ENCODE measurements at regions not wholly inside any gene's neighbourhood (a gene's known extent, or its start where the extent isn't known, plus 50 kb on each side); places are given as distances from the start of the nearest gene placed in this dataset.

GRCh38 chr2:21804151-21804550, 680.4 kb downstream of the TDRD15 start:
- H3K27ac ChIP-seq = no peak overlapping the region
- WGBS, 3 donors = 73 to 84% (median 81%) methylated on average over 3 of the region's 3 CpGs

GRCh38 chr2:21811541-21811940, 687.8 kb downstream of the TDRD15 start:
- Histone ChIP-seq H3K27ac (no peak overlapping the region), H3K27me3 (no peaks in the 10 kb centered on the region), H3K4me3 (no peak overlapping the region), H3K4me1 (ENCODE audit: insufficient read depth) (no peaks in the 10 kb centered on the region), H3K9me3 (no peaks in the 10 kb centered on the region), H3K36me3 (no peaks in the 10 kb centered on the region)
- WGBS, 3 donors = 70 to 93% (median 77%) methylated on average over 2 of the region's 2 CpGs
- TF ChIP-seq POLR2A (IDR thresholded peaks at IDR 0.05) = no peak
- no peak for TF ChIP-seq CTCF (IDR thresholded peaks at IDR 0.05)
- DNase-seq = no peak
- intact Hi-C loops (cut with DNase I) = no loop called here

More at GRCh38 chr2:21804151-21804550, 680.4 kb downstream of the TDRD15 start:
- intact Hi-C loops (cut with DNase I) = loop anchor here in 1 of 4 donors (2.0 kb wide), 1 partner anchor 59 kb away; no protein-coding TSS in a partner anchor
- no peak for TF ChIP-seq POLR2A (IDR thresholded peaks at IDR 0.05)
- no peak for TF ChIP-seq EP300 (IDR thresholded peaks at IDR 0.05)
- TF ChIP-seq CTCF (IDR thresholded peaks at IDR 0.05) = no peak
- H3K4me3 ChIP-seq = no peak overlapping the region
- no peaks in the 10 kb centered on the region for H3K27me3 ChIP-seq
- H3K4me1 ChIP-seq (ENCODE audit: insufficient read depth) = no peaks in the 10 kb centered on the region
- DNase-seq = no peak
- H3K36me3 ChIP-seq = no peaks in the 10 kb centered on the region
- no peaks in the 10 kb centered on the region for H3K9me3 ChIP-seq

- TF ChIP-seq POLR2A (IDR thresholded peaks at IDR 0.05) (no peak), CTCF (IDR thresholded peaks at IDR 0.05) (no peak), EP300 (IDR thresholded peaks at IDR 0.05) (no peak)
- Histone ChIP-seq H3K4me3 (no peak overlapping the region), H3K4me1 (ENCODE audit: insufficient read depth) (no peaks in the 10 kb centered on the region), H3K9me3 (no peaks in the 10 kb centered on the region), H3K27me3 (no peaks in the 10 kb centered on the region), H3K36me3 (no peaks in the 10 kb centered on the region), H3K27ac (no peak overlapping the region)
- intact Hi-C loops (cut with DNase I) = no loop called here
- no peak for DNase-seq
- WGBS, 3 donors = 79 to 94% (median 90%) methylated on average over 1 of the region's 1 CpG
Observed at GRCh38 chr2:21812766-21813165, 689.0 kb downstream of the TDRD15 start.

- TF ChIP-seq EP300 (IDR thresholded peaks at IDR 0.05) (no peak), POLR2A (IDR thresholded peaks at IDR 0.05) (no peak), CTCF (IDR thresholded peaks at IDR 0.05) (no peak)
- 80 to 84% (median 82%) methylated on average over 4 of the region's 4 CpGs for WGBS, 3 donors
- Histone ChIP-seq H3K27ac (no peak overlapping the region), H3K4me3 (no peak overlapping the region), H3K9me3 (no peaks in the 10 kb centered on the region), H3K4me1 (ENCODE audit: insufficient read depth) (no peaks in the 10 kb centered on the region), H3K36me3 (no peaks in the 10 kb centered on the region), H3K27me3 (no peaks in the 10 kb centered on the region)
- intact Hi-C loops (cut with DNase I) = no loop called here
- no peak for DNase-seq
Observed at GRCh38 chr2:21814588-21815149, 690.9 kb downstream of the TDRD15 start.

Measured in ovary (tissue), 7 donors.